CD4-positive, CD25-positive, alpha-beta regulatory T cell (primary cell): ENCODE measurements at regions not wholly inside any gene's neighbourhood (a gene's known extent, or its start where the extent isn't known, plus 50 kb on each side); places are given as distances from the start of the nearest gene placed in this dataset.

Experiments
- ATAC-seq, 2 donors: fragments of 150-1000 bp; cut with Tn5 transposase; one replicate each; pipeline ENCODE4 v1.10.0; 2021; ENCODE audit warnings: low read depth in 2 of 2, moderate number of reproducible peaks in 2 of 2, moderate library complexity in 1 of 2
- DNase-seq, 3 donors: peaks; one replicate each; pipeline versions ENCODE4 v3.0.0 to v3.0.0-alpha.2; 2012 to 2022; ENCODE audit warnings: mixed read lengths in 1 of 3
- H3K27ac ChIP-seq: one replicate; pipeline ENCODE4 v1.7.0; 2013; ENCODE audit warnings: mild to moderate bottlenecking, low read length; ENCODE audit not compliant: insufficient read depth, poor library complexity, severe bottlenecking
- H3K27me3 ChIP-seq: one replicate; pipeline ENCODE4 v1.7.0; 2013; ENCODE audit warnings: low read length; ENCODE audit not compliant: control insufficient read depth, insufficient read depth
- H3K36me3 ChIP-seq: one replicate; pipeline ENCODE4 v1.7.0; 2013; ENCODE audit warnings: mild to moderate bottlenecking, low read length, moderate library complexity; ENCODE audit not compliant: control insufficient read depth, insufficient read depth
- H3K4me1 ChIP-seq: 2 replicates; pipeline ENCODE4 v1.7.0; 2013; ENCODE audit warnings: mild to moderate bottlenecking, low read length; ENCODE audit not compliant: insufficient read depth, control insufficient read depth, poor library complexity, severe bottlenecking
- H3K4me3 ChIP-seq: one replicate; pipeline ENCODE4 v1.7.0; 2013; ENCODE audit warnings: low read depth, mild to moderate bottlenecking, low read length, moderate library complexity
- H3K9me3 ChIP-seq, 2 experiments: 1 replicate in 1 of 2; 2 replicates in 1 of 2; pipeline ENCODE4 v1.7.0; 2013; ENCODE audit warnings: low read length in 2 of 2, mild to moderate bottlenecking in 1 of 2, moderate library complexity in 1 of 2; ENCODE audit not compliant: control insufficient read depth in 2 of 2
- H3K27ac Mint-ChIP-seq, 3 donors: one replicate each; pipeline ENCODE4 v1.8.0; 2020 to 2022; ENCODE audit warnings: mild to moderate bottlenecking in 3 of 3, mixed read lengths in 3 of 3, moderate library complexity in 2 of 3
- H3K27me3 Mint-ChIP-seq: one replicate; pipeline ENCODE4 v1.8.0; 2022; ENCODE audit warnings: mild to moderate bottlenecking, mixed read lengths
- H3K36me3 Mint-ChIP-seq: one replicate; pipeline ENCODE4 v1.8.0; 2020; ENCODE audit warnings: mixed read lengths
- H3K4me1 Mint-ChIP-seq, 4 donors: one replicate each; pipeline ENCODE4 v1.8.0; 2020 to 2022; ENCODE audit warnings: mixed read lengths in 4 of 4, mild to moderate bottlenecking in 1 of 4
- H3K4me3 Mint-ChIP-seq, 4 donors: one replicate each; pipeline ENCODE4 v1.8.0; 2020 to 2022; ENCODE audit warnings: mild to moderate bottlenecking in 4 of 4, mixed read lengths in 4 of 4, moderate library complexity in 3 of 4
- H3K9me3 Mint-ChIP-seq, 7 donors: one replicate each; pipeline ENCODE4 v1.8.0; 2020 to 2022; ENCODE audit warnings: mixed read lengths in 7 of 7, mild to moderate bottlenecking in 3 of 7, moderate library complexity in 2 of 7

- no peaks in the 10 kb centered on the region for H3K36me3 Mint-ChIP-seq
These were observed 227.7 kb upstream of the B3GAT1 start for GRCh38 chr11:134639586-134640330.

GRCh38 chr11:134638796-134639430 is 226.9 kb upstream of the B3GAT1 start:
- Mint-ChIP-seq H3K36me3 (no peaks in the 10 kb centered on the region), H3K9me3 (peaks cover 0 to 4% (median 0%) of the 10 kb centered on the region in 7 donors), H3K27me3 (no peaks in the 10 kb centered on the region), H3K27ac (no peak overlapping the region), H3K4me3 (no peak overlapping the region), H3K4me1 (peaks cover 0 to 4% (median 0%) of the 10 kb centered on the region in 4 donors)
- no peak for ATAC-seq
- Histone ChIP-seq H3K4me1 (no peaks in the 10 kb centered on the region), H3K9me3 (no peaks in the 10 kb centered on the region), H3K27ac (no peak overlapping the region), H3K27me3 (no peaks in the 10 kb centered on the region), H3K36me3 (no peaks in the 10 kb centered on the region), H3K4me3 (no peak overlapping the region)
- no peak for DNase-seq

More at GRCh38 chr11:134639586-134640330, 227.7 kb upstream of the B3GAT1 start:
- Mint-ChIP-seq H3K9me3 (peaks cover 0 to 4% (median 0%) of the 10 kb centered on the region in 7 donors), H3K4me3 (no peak overlapping the region), H3K27me3 (no peaks in the 10 kb centered on the region), H3K4me1 (peaks cover 0 to 4% (median 0%) of the 10 kb centered on the region in 4 donors), H3K27ac (no peak overlapping the region)
- no peak overlapping the region for H3K27ac ChIP-seq
- H3K27me3 ChIP-seq: no peaks in the 10 kb centered on the region
- no peaks in the 10 kb centered on the region for H3K36me3 ChIP-seq
- H3K4me1 ChIP-seq: no peaks in the 10 kb centered on the region
- ATAC-seq (no peak), DNase-seq (no peak)
- H3K4me3 ChIP-seq: no peak overlapping the region
- no peaks in the 10 kb centered on the region for H3K9me3 ChIP-seq

GRCh38 chr11:134637091-134638015 is 225.3 kb upstream of the B3GAT1 start:
- H3K36me3 Mint-ChIP-seq: no peaks in the 10 kb centered on the region
- H3K27ac ChIP-seq: no peak overlapping the region
- no peaks in the 10 kb centered on the region for H3K4me1 ChIP-seq
- H3K36me3 ChIP-seq: no peaks in the 10 kb centered on the region
- DNase-seq (no peak), ATAC-seq (no peak)
- H3K4me1 Mint-ChIP-seq: no peaks in the 10 kb centered on the region
- no peaks in the 10 kb centered on the region for H3K9me3 ChIP-seq
- H3K27me3 Mint-ChIP-seq: no peaks in the 10 kb centered on the region
- no peak overlapping the region for H3K27ac Mint-ChIP-seq
- H3K4me3 ChIP-seq: no peak overlapping the region
- no peak overlapping the region for H3K4me3 Mint-ChIP-seq
- H3K27me3 ChIP-seq: no peaks in the 10 kb centered on the region
- H3K9me3 Mint-ChIP-seq: peaks cover 0 to 1% (median 0%) of the 10 kb centered on the region in 7 donors

- DNase-seq: no peak
- no peaks in the 10 kb centered on the region for H3K36me3 ChIP-seq
- no peak overlapping the region for H3K4me3 Mint-ChIP-seq
- H3K27me3 Mint-ChIP-seq: no peaks in the 10 kb centered on the region
- no peak overlapping the region for H3K4me3 ChIP-seq
- H3K27ac Mint-ChIP-seq: peak overlapping the region in 1 of 3 donors; percentile 28
- no peak for ATAC-seq
- peaks cover 0 to 1% (median 0%) of the 10 kb centered on the region in 7 donors for H3K9me3 Mint-ChIP-seq
- no peaks in the 10 kb centered on the region for H3K27me3 ChIP-seq
- no peaks in the 10 kb centered on the region for H3K4me1 Mint-ChIP-seq
- H3K36me3 Mint-ChIP-seq: no peaks in the 10 kb centered on the region
- no peaks in the 10 kb centered on the region for H3K4me1 ChIP-seq
- H3K9me3 ChIP-seq: no peaks in the 10 kb centered on the region
- no peak overlapping the region for H3K27ac ChIP-seq
These were observed 224.0 kb upstream of the B3GAT1 start for GRCh38 chr11:134636071-134636470.

- no peaks in the 10 kb centered on the region for H3K9me3 ChIP-seq
- H3K36me3 Mint-ChIP-seq: no peaks in the 10 kb centered on the region
- no peaks in the 10 kb centered on the region for H3K27me3 ChIP-seq
- H3K4me1 Mint-ChIP-seq: no peaks in the 10 kb centered on the region
- H3K27ac Mint-ChIP-seq: no peak overlapping the region
- peaks cover 0 to 1% (median 0%) of the 10 kb centered on the region in 7 donors for H3K9me3 Mint-ChIP-seq
- H3K36me3 ChIP-seq: no peaks in the 10 kb centered on the region
- ATAC-seq: no peak
- H3K4me3 Mint-ChIP-seq: no peak overlapping the region
- H3K27ac ChIP-seq: no peak overlapping the region
- H3K27me3 Mint-ChIP-seq: no peaks in the 10 kb centered on the region
- DNase-seq: no peak
- no peak overlapping the region for H3K4me3 ChIP-seq
- H3K4me1 ChIP-seq: no peaks in the 10 kb centered on the region
These were observed 223.1 kb upstream of the B3GAT1 start for GRCh38 chr11:134634897-134635831.

GRCh38 chr11:134633276-134633675 is 221.2 kb upstream of the B3GAT1 start:
- Histone ChIP-seq H3K4me3 (no peak overlapping the region), H3K9me3 (no peaks in the 10 kb centered on the region), H3K27ac (no peak overlapping the region), H3K36me3 (no peaks in the 10 kb centered on the region), H3K4me1 (no peaks in the 10 kb centered on the region), H3K27me3 (no peaks in the 10 kb centered on the region)
- Mint-ChIP-seq H3K4me3 (no peak overlapping the region), H3K36me3 (no peaks in the 10 kb centered on the region), H3K9me3 (peaks cover 0 to 1% (median 0%) of the 10 kb centered on the region in 7 donors), H3K27me3 (peaks cover 2% of the 10 kb centered on the region), H3K27ac (no peak overlapping the region), H3K4me1 (no peaks in the 10 kb centered on the region)
- ATAC-seq: no peak
- DNase-seq: no peak
